GM06990 (cell line): ENCODE measurements at regions not wholly inside any gene's neighbourhood (a gene's known extent, or its start where the extent isn't known, plus 50 kb on each side); places are given as distances from the start of the nearest gene placed in this dataset.

Source experiments
- DNase-seq: peaks from one replicate; pipeline ENCODE4 v3.0.0-alpha.2; 2011; ENCODE audit not compliant: insufficient read length; ENCODE audit errors: extremely low read depth
- H3K27me3 ChIP-seq: replicated peaks from 2 replicates; pipeline ENCODE4 v1.6.0; 2011; ENCODE audit warnings: low read length; ENCODE audit not compliant: control insufficient read depth, insufficient read depth
- H3K36me3 ChIP-seq: 2 replicates; pipeline ENCODE4 v1.5.1; 2011; ENCODE audit warnings: low read length; ENCODE audit not compliant: control insufficient read depth, insufficient read depth
- H3K4me3 ChIP-seq: replicated peaks from 2 replicates; pipeline ENCODE4 v1.5.1; 2011; ENCODE audit warnings: low read depth, mild to moderate bottlenecking, control low read depth, low read length
- CTCF ChIP-seq: IDR thresholded peaks from 2 replicates; pipeline ENCODE4 v1.5.1; 2011; ENCODE audit warnings: low read length, control low read depth, mild to moderate bottlenecking, inconsistent platforms; ENCODE audit not compliant: insufficient read depth, poor library complexity, severe bottlenecking

- no peak for DNase-seq
- H3K36me3 ChIP-seq: no peaks in the 10 kb centered on the region
- no peaks in the 10 kb centered on the region for H3K27me3 ChIP-seq
- TF ChIP-seq CTCF: no peak
- no peak overlapping the region for H3K4me3 ChIP-seq
These were observed 404.9 kb upstream of the ZNF608 start for GRCh38 chr5:125151150-125151900.

- no peaks in the 10 kb centered on the region for H3K27me3 ChIP-seq
- no peaks in the 10 kb centered on the region for H3K36me3 ChIP-seq
- no peak for TF ChIP-seq CTCF
- no peak for DNase-seq
- no peak overlapping the region for H3K4me3 ChIP-seq
These were observed 405.6 kb upstream of the ZNF608 start for GRCh38 chr5:125152044-125152443.

- no peak overlapping the region for H3K4me3 ChIP-seq
- H3K27me3 ChIP-seq: no peaks in the 10 kb centered on the region
- no peaks in the 10 kb centered on the region for H3K36me3 ChIP-seq
- DNase-seq: no peak
- TF ChIP-seq CTCF: no peak
These were observed 406.2 kb upstream of the ZNF608 start for GRCh38 chr5:125152461-125153189.

GRCh38 chr5:125153231-125153630 lies 406.8 kb upstream of the ZNF608 start:
- no peak overlapping the region for H3K4me3 ChIP-seq
- TF ChIP-seq CTCF: no peak
- DNase-seq: no peak

GRCh38 chr5:125154301-125155110 lies 408.1 kb upstream of the ZNF608 start:
- H3K4me3 ChIP-seq: no peak overlapping the region
- no peaks in the 10 kb centered on the region for H3K27me3 ChIP-seq
- DNase-seq: no peak
- TF ChIP-seq CTCF: no peak
- no peaks in the 10 kb centered on the region for H3K36me3 ChIP-seq

More at GRCh38 chr5:125153231-125153630, 406.8 kb upstream of the ZNF608 start:
- H3K36me3 ChIP-seq: no peaks in the 10 kb centered on the region
- no peaks in the 10 kb centered on the region for H3K27me3 ChIP-seq
